NCI-H2081 (cell line): ENCODE measurements at regions not wholly inside any gene's neighbourhood (a gene's known extent, or its start where the extent isn't known, plus 50 kb on each side); places are given as distances from the start of the nearest gene placed in this dataset.
"Not testable (repeated sequence)": the region's sequence is repeated elsewhere in the genome, so short reads cannot be mapped to it uniquely, and the experiment has no call there.

Source experiments
- DNase-seq, 2 experiments: peaks; one replicate each; lab custom pipeline; 2025; lab: John Stamatoyannopoulos, UW

- no peak for DNase-seq
These were observed 109.3 kb downstream of the THBS2 start for GRCh38 chr6:169144356-169144755.

- no peak for DNase-seq
These were observed 111.2 kb downstream of the THBS2 start for GRCh38 chr6:169142538-169142844.

- no peak for DNase-seq
These were observed 111.7 kb downstream of the THBS2 start for GRCh38 chr6:169141671-169142537.

GRCh38 chr6:169140986-169141495, 112.6 kb downstream of the THBS2 start:
- DNase-seq, result no peak

- DNase-seq, result no peak
These were observed 114.3 kb downstream of the THBS2 start for GRCh38 chr6:169139179-169139971.

GRCh38 chr6:169132352-169132940, 121.2 kb downstream of the THBS2 start:
- DNase-seq, result no peak

- no peak for DNase-seq
These were observed 122.3 kb downstream of the THBS2 start for GRCh38 chr6:169131390-169131789.

GRCh38 chr6:169130113-169130512, 123.5 kb downstream of the THBS2 start:
- DNase-seq, result no peak

- DNase-seq, result no peak
These were observed 132.6 kb downstream of the THBS2 start for GRCh38 chr6:169121013-169121412.

GRCh38 chr6:169119669-169120068, 134.0 kb downstream of the THBS2 start:
- no peak for DNase-seq

GRCh38 chr6:169118346-169118830, 135.3 kb downstream of the THBS2 start:
- no peak for DNase-seq

GRCh38 chr6:169117663-169118062, 136.0 kb downstream of the THBS2 start:
- no peak for DNase-seq

- no peak for DNase-seq
These were observed 138.0 kb downstream of the THBS2 start for GRCh38 chr6:169115632-169116031.

- DNase-seq, result not testable (repeated sequence)
These were observed 139.0 kb downstream of the THBS2 start for GRCh38 chr6:169114632-169115031.

GRCh38 chr6:169112483-169113320, 140.9 kb downstream of the THBS2 start:
- DNase-seq, result no peak

- DNase-seq, result no peak
These were observed 142.4 kb downstream of the THBS2 start for GRCh38 chr6:169111203-169111602.

GRCh38 chr6:169109411-169110220, 144.0 kb downstream of the THBS2 start:
- DNase-seq, result no peak

- no peak for DNase-seq
These were observed 144.9 kb downstream of the THBS2 start for GRCh38 chr6:169108753-169109152.

- DNase-seq, result no peak
These were observed 147.5 kb downstream of the THBS2 start for GRCh38 chr6:169106176-169106575.

GRCh38 chr6:169101981-169102380, 151.7 kb downstream of the THBS2 start:
- no peak for DNase-seq
